ENCODE measurements at regions not wholly inside any gene's neighbourhood (a gene's known extent, or its start where the extent isn't known, plus 50 kb on each side); places are given as distances from the start of the nearest gene placed in this dataset.
"Not testable (repeated sequence)": the region's sequence is repeated elsewhere in the genome, so short reads cannot be mapped to it uniquely, and the experiment has no call there.

- not testable (repeated sequence) for TF ChIP-seq SUZ12 (IDR thresholded peaks at IDR 0.05; ENCODE audit: extremely low read depth, insufficient read depth, insufficient read length); YY1 (IDR thresholded peaks at IDR 0.05; ENCODE audit: insufficient read depth, insufficient read length); ZNF274 (IDR thresholded peaks at IDR 0.05; ENCODE audit: low read depth, low read length)
Measured at GRCh38 chr1:120941066-120941465, 51.5 kb downstream of the PPIAL4A start.

Measured in NT2/D1 (cell line).